ENCODE measurements at regions not wholly inside any gene's neighbourhood (a gene's known extent, or its start where the extent isn't known, plus 50 kb on each side); places are given as distances from the start of the nearest gene placed in this dataset.

GRCh38 chr16:6155271-6155670 is 1057.7 kb upstream of the EEF2KMT start:
- Histone ChIP-seq H3K27me3 (ENCODE audit: control insufficient read depth in 3 of 3, insufficient read depth in 3 of 3, low read length in 3 of 3) (no peaks in the 10 kb centered on the region), H3K36me3 (ENCODE audit: control insufficient read depth in 3 of 3, insufficient read depth in 3 of 3, low read length in 3 of 3) (no peaks in the 10 kb centered on the region), H3K27ac (ENCODE audit: low read depth, low read length) (no peak overlapping the region)

GRCh38 chr16:6153901-6154300 is 1056.3 kb upstream of the EEF2KMT start:
- Histone ChIP-seq H3K4me1 (ENCODE audit: control insufficient read depth in 3 of 3, insufficient read depth in 3 of 3, low read length in 3 of 3) (no peaks in the 10 kb centered on the region), H3K27ac (ENCODE audit: low read depth, low read length) (no peak overlapping the region), H3K36me3 (ENCODE audit: control insufficient read depth in 3 of 3, insufficient read depth in 3 of 3, low read length in 3 of 3) (no peaks in the 10 kb centered on the region), H3K27me3 (ENCODE audit: control insufficient read depth in 3 of 3, insufficient read depth in 3 of 3, low read length in 3 of 3) (no peaks in the 10 kb centered on the region), H3K4me3 (ENCODE audit: low read length in 3 of 3) (no peak overlapping the region), H3K9ac (ENCODE audit: low read depth in 1 of 3, low read length in 3 of 3) (no peak overlapping the region), H3K9me3 (ENCODE audit: control insufficient read depth in 3 of 3, low read length in 3 of 3) (no peaks in the 10 kb centered on the region)

More at GRCh38 chr16:6155271-6155670, 1057.7 kb upstream of the EEF2KMT start:
- Histone ChIP-seq H3K4me3 (ENCODE audit: low read length in 3 of 3) (no peak overlapping the region), H3K9ac (ENCODE audit: low read depth in 1 of 3, low read length in 3 of 3) (no peak overlapping the region), H3K4me1 (ENCODE audit: control insufficient read depth in 3 of 3, insufficient read depth in 3 of 3, low read length in 3 of 3) (no peaks in the 10 kb centered on the region), H3K9me3 (ENCODE audit: control insufficient read depth in 3 of 3, low read length in 3 of 3) (peaks cover 0 to 3% (median 0%) of the 10 kb centered on the region in 3 donors)

GRCh38 chr16:6149031-6149430 is 1051.4 kb upstream of the EEF2KMT start:
- Histone ChIP-seq H3K9me3 (ENCODE audit: control insufficient read depth in 3 of 3, low read length in 3 of 3) (peaks cover 0 to 3% (median 0%) of the 10 kb centered on the region in 3 donors), H3K4me1 (ENCODE audit: control insufficient read depth in 3 of 3, insufficient read depth in 3 of 3, low read length in 3 of 3) (no peaks in the 10 kb centered on the region), H3K36me3 (ENCODE audit: control insufficient read depth in 3 of 3, insufficient read depth in 3 of 3, low read length in 3 of 3) (no peaks in the 10 kb centered on the region), H3K27me3 (ENCODE audit: control insufficient read depth in 3 of 3, insufficient read depth in 3 of 3, low read length in 3 of 3) (no peaks in the 10 kb centered on the region), H3K9ac (ENCODE audit: low read depth in 1 of 3, low read length in 3 of 3) (no peak overlapping the region), H3K4me3 (ENCODE audit: low read length in 3 of 3) (no peak overlapping the region), H3K27ac (ENCODE audit: low read depth, low read length) (no peak overlapping the region)

GRCh38 chr16:6148361-6148760 is 1050.8 kb upstream of the EEF2KMT start:
- H3K27me3 ChIP-seq (ENCODE audit: control insufficient read depth in 3 of 3, insufficient read depth in 3 of 3, low read length in 3 of 3) = no peaks in the 10 kb centered on the region
- no peaks in the 10 kb centered on the region for H3K4me1 ChIP-seq (ENCODE audit: control insufficient read depth in 3 of 3, insufficient read depth in 3 of 3, low read length in 3 of 3)
- no peak overlapping the region for H3K9ac ChIP-seq (ENCODE audit: low read depth in 1 of 3, low read length in 3 of 3)
- peaks cover 0 to 3% (median 0%) of the 10 kb centered on the region in 3 donors for H3K9me3 ChIP-seq (ENCODE audit: control insufficient read depth in 3 of 3, low read length in 3 of 3)
- H3K36me3 ChIP-seq (ENCODE audit: control insufficient read depth in 3 of 3, insufficient read depth in 3 of 3, low read length in 3 of 3) = no peaks in the 10 kb centered on the region
- no peak overlapping the region for H3K4me3 ChIP-seq (ENCODE audit: low read length in 3 of 3)
- no peak overlapping the region for H3K27ac ChIP-seq (ENCODE audit: low read depth, low read length)

- H3K27me3 ChIP-seq (ENCODE audit: control insufficient read depth in 3 of 3, insufficient read depth in 3 of 3, low read length in 3 of 3) = no peaks in the 10 kb centered on the region
Measured at GRCh38 chr16:6146874-6147425, 1049.4 kb upstream of the EEF2KMT start.

GRCh38 chr16:6146356-6146755 is 1048.8 kb upstream of the EEF2KMT start:
- Histone ChIP-seq H3K36me3 (ENCODE audit: control insufficient read depth in 3 of 3, insufficient read depth in 3 of 3, low read length in 3 of 3) (no peaks in the 10 kb centered on the region), H3K4me3 (ENCODE audit: low read length in 3 of 3) (no peak overlapping the region), H3K27me3 (ENCODE audit: control insufficient read depth in 3 of 3, insufficient read depth in 3 of 3, low read length in 3 of 3) (no peaks in the 10 kb centered on the region), H3K27ac (ENCODE audit: low read depth, low read length) (no peak overlapping the region), H3K4me1 (ENCODE audit: control insufficient read depth in 3 of 3, insufficient read depth in 3 of 3, low read length in 3 of 3) (no peaks in the 10 kb centered on the region), H3K9me3 (ENCODE audit: control insufficient read depth in 3 of 3, low read length in 3 of 3) (peaks cover 0 to 3% (median 0%) of the 10 kb centered on the region in 3 donors), H3K9ac (ENCODE audit: low read depth in 1 of 3, low read length in 3 of 3) (no peak overlapping the region)

More at GRCh38 chr16:6146874-6147425, 1049.4 kb upstream of the EEF2KMT start:
- Histone ChIP-seq H3K9me3 (ENCODE audit: control insufficient read depth in 3 of 3, low read length in 3 of 3) (peaks cover 0 to 3% (median 0%) of the 10 kb centered on the region in 3 donors), H3K9ac (ENCODE audit: low read depth in 1 of 3, low read length in 3 of 3) (no peak overlapping the region), H3K4me3 (ENCODE audit: low read length in 3 of 3) (no peak overlapping the region), H3K36me3 (ENCODE audit: control insufficient read depth in 3 of 3, insufficient read depth in 3 of 3, low read length in 3 of 3) (no peaks in the 10 kb centered on the region), H3K4me1 (ENCODE audit: control insufficient read depth in 3 of 3, insufficient read depth in 3 of 3, low read length in 3 of 3) (no peaks in the 10 kb centered on the region), H3K27ac (ENCODE audit: low read depth, low read length) (no peak overlapping the region)

- Histone ChIP-seq H3K27ac (ENCODE audit: low read depth, low read length) (no peak overlapping the region), H3K4me3 (ENCODE audit: low read length in 3 of 3) (no peak overlapping the region), H3K27me3 (ENCODE audit: control insufficient read depth in 3 of 3, insufficient read depth in 3 of 3, low read length in 3 of 3) (no peaks in the 10 kb centered on the region), H3K4me1 (ENCODE audit: control insufficient read depth in 3 of 3, insufficient read depth in 3 of 3, low read length in 3 of 3) (no peaks in the 10 kb centered on the region), H3K9me3 (ENCODE audit: control insufficient read depth in 3 of 3, low read length in 3 of 3) (peaks cover 0 to 3% (median 0%) of the 10 kb centered on the region in 3 donors), H3K9ac (ENCODE audit: low read depth in 1 of 3, low read length in 3 of 3) (no peak overlapping the region), H3K36me3 (ENCODE audit: control insufficient read depth in 3 of 3, insufficient read depth in 3 of 3, low read length in 3 of 3) (no peaks in the 10 kb centered on the region)
Measured at GRCh38 chr16:6144463-6144862, 1046.9 kb upstream of the EEF2KMT start.

- H3K9me3 ChIP-seq (ENCODE audit: control insufficient read depth in 3 of 3, low read length in 3 of 3) = peaks cover 0 to 3% (median 0%) of the 10 kb centered on the region in 3 donors
- no peaks in the 10 kb centered on the region for H3K4me1 ChIP-seq (ENCODE audit: control insufficient read depth in 3 of 3, insufficient read depth in 3 of 3, low read length in 3 of 3)
- no peak overlapping the region for H3K27ac ChIP-seq (ENCODE audit: low read depth, low read length)
- H3K36me3 ChIP-seq (ENCODE audit: control insufficient read depth in 3 of 3, insufficient read depth in 3 of 3, low read length in 3 of 3) = no peaks in the 10 kb centered on the region
- no peak overlapping the region for H3K4me3 ChIP-seq (ENCODE audit: low read length in 3 of 3)
- no peak overlapping the region for H3K9ac ChIP-seq (ENCODE audit: low read depth in 1 of 3, low read length in 3 of 3)
- no peaks in the 10 kb centered on the region for H3K27me3 ChIP-seq (ENCODE audit: control insufficient read depth in 3 of 3, insufficient read depth in 3 of 3, low read length in 3 of 3)
Measured at GRCh38 chr16:6143020-6143419, 1045.4 kb upstream of the EEF2KMT start.

GRCh38 chr16:6133009-6133557 is 1035.5 kb upstream of the EEF2KMT start:
- no peaks in the 10 kb centered on the region for H3K27me3 ChIP-seq (ENCODE audit: control insufficient read depth in 3 of 3, insufficient read depth in 3 of 3, low read length in 3 of 3)
- no peaks in the 10 kb centered on the region for H3K36me3 ChIP-seq (ENCODE audit: control insufficient read depth in 3 of 3, insufficient read depth in 3 of 3, low read length in 3 of 3)
- peaks cover 0 to 7% (median 0%) of the 10 kb centered on the region in 3 donors for H3K9me3 ChIP-seq (ENCODE audit: control insufficient read depth in 3 of 3, low read length in 3 of 3)
- no peaks in the 10 kb centered on the region for H3K4me1 ChIP-seq (ENCODE audit: control insufficient read depth in 3 of 3, insufficient read depth in 3 of 3, low read length in 3 of 3)
- no peak overlapping the region for H3K9ac ChIP-seq (ENCODE audit: low read depth in 1 of 3, low read length in 3 of 3)
- no peak overlapping the region for H3K27ac ChIP-seq (ENCODE audit: low read depth, low read length)
- H3K4me3 ChIP-seq (ENCODE audit: low read length in 3 of 3) = no peak overlapping the region

GRCh38 chr16:6132121-6132520 is 1034.5 kb upstream of the EEF2KMT start:
- H3K4me3 ChIP-seq (ENCODE audit: low read length in 3 of 3) = no peak overlapping the region

More at GRCh38 chr16:6132121-6132520, 1034.5 kb upstream of the EEF2KMT start:
- no peaks in the 10 kb centered on the region for H3K36me3 ChIP-seq (ENCODE audit: control insufficient read depth in 3 of 3, insufficient read depth in 3 of 3, low read length in 3 of 3)
- H3K27ac ChIP-seq (ENCODE audit: low read depth, low read length) = no peak overlapping the region
- H3K27me3 ChIP-seq (ENCODE audit: control insufficient read depth in 3 of 3, insufficient read depth in 3 of 3, low read length in 3 of 3) = no peaks in the 10 kb centered on the region
- no peaks in the 10 kb centered on the region for H3K4me1 ChIP-seq (ENCODE audit: control insufficient read depth in 3 of 3, insufficient read depth in 3 of 3, low read length in 3 of 3)
- peaks cover 0 to 7% (median 0%) of the 10 kb centered on the region in 3 donors for H3K9me3 ChIP-seq (ENCODE audit: control insufficient read depth in 3 of 3, low read length in 3 of 3)
- H3K9ac ChIP-seq (ENCODE audit: low read depth in 1 of 3, low read length in 3 of 3) = no peak overlapping the region
